ENCODE measurements at regions not wholly inside any gene's neighbourhood (a gene's known extent, or its start where the extent isn't known, plus 50 kb on each side); places are given as distances from the start of the nearest gene placed in this dataset.

GRCh38 chrX:96449191-96449590, 235.5 kb upstream of the DIAPH2 start:
- Mint-ChIP-seq H3K27ac (ENCODE audit: unreplicated experiment) (no peak overlapping the region), H3K9me3 (ENCODE audit: low read depth, unreplicated experiment) (no peaks in the 10 kb centered on the region), H3K4me3 (ENCODE audit: low read depth, unreplicated experiment) (no peak overlapping the region), H3K27me3 (ENCODE audit: unreplicated experiment) (no peaks in the 10 kb centered on the region), H3K4me1 (ENCODE audit: low read depth, unreplicated experiment) (peaks cover 8% of the 10 kb centered on the region), H3K36me3 (ENCODE audit: insufficient read depth, unreplicated experiment) (no peaks in the 10 kb centered on the region)
- TF ChIP-seq, protein P1, sequence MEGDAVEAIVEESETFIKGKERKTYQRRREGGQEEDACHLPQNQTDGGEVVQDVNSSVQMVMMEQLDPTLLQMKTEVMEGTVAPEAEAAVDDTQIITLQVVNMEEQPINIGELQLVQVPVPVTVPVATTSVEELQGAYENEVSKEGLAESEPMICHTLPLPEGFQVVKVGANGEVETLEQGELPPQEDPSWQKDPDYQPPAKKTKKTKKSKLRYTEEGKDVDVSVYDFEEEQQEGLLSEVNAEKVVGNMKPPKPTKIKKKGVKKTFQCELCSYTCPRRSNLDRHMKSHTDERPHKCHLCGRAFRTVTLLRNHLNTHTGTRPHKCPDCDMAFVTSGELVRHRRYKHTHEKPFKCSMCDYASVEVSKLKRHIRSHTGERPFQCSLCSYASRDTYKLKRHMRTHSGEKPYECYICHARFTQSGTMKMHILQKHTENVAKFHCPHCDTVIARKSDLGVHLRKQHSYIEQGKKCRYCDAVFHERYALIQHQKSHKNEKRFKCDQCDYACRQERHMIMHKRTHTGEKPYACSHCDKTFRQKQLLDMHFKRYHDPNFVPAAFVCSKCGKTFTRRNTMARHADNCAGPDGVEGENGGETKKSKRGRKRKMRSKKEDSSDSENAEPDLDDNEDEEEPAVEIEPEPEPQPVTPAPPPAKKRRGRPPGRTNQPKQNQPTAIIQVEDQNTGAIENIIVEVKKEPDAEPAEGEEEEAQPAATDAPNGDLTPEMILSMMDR (IDR thresholded peaks at IDR 0.05; ENCODE audit: unreplicated experiment), result no peak
- BruUV-seq (replicated peaks), result no TSS peak
- intact Hi-C loops (cut with micrococcal nuclease; ENCODE audit: unreplicated experiment), result no loop called here
- DNase-seq, result no peak
- CTCF ChIA-PET, result interaction anchor here (0.5 kb wide), 1 partner anchor 44 kb away, joined by 6 read pairs; no protein-coding TSS in a partner anchor

DNA sequence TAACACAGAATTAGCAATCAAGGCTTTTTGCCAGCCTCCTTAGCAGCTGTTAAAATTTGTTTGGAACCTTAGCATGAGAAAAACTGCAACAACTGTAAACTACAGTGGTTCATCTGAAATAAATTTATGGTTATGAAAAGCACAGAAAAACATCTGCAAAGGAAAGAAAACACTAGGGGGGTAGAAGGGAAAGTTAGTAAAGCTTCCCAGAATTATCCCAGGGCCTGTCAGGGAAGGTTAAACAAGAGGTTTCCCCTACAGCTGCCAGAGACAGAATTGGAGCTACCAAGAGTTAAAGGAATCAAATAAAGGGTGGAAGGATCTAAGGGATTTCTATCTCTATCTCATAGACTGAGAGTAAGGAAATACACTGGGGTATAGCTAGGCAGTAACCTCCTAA, 234.7 kb upstream of the DIAPH2 start:
- TF ChIP-seq, protein P1 (IDR thresholded peaks at IDR 0.05; ENCODE audit: unreplicated experiment), result no peak
- BruUV-seq (replicated peaks), result no TSS peak
- Mint-ChIP-seq H3K27ac (ENCODE audit: unreplicated experiment) (no peak overlapping the region), H3K27me3 (ENCODE audit: unreplicated experiment) (no peaks in the 10 kb centered on the region), H3K36me3 (ENCODE audit: insufficient read depth, unreplicated experiment) (no peaks in the 10 kb centered on the region), H3K4me1 (ENCODE audit: low read depth, unreplicated experiment) (peaks cover 8% of the 10 kb centered on the region), H3K9me3 (ENCODE audit: low read depth, unreplicated experiment) (no peaks in the 10 kb centered on the region), H3K4me3 (ENCODE audit: low read depth, unreplicated experiment) (no peak overlapping the region)
- intact Hi-C loops (cut with micrococcal nuclease; ENCODE audit: unreplicated experiment), result no loop called here
- no peak for DNase-seq
- CTCF ChIA-PET, result interaction anchor here (0.7 kb wide), 1 partner anchor 43 kb away, joined by 3 read pairs; no protein-coding TSS in a partner anchor

GRCh38 chrX:96453139-96453538, 231.5 kb upstream of the DIAPH2 start:
- TF ChIP-seq, protein P1 (IDR thresholded peaks at IDR 0.05; ENCODE audit: unreplicated experiment), result no peak
- DNase-seq, result peak; percentile 24
- intact Hi-C loops (cut with micrococcal nuclease; ENCODE audit: unreplicated experiment), result no loop called here
- Mint-ChIP-seq H3K36me3 (ENCODE audit: insufficient read depth, unreplicated experiment) (no peaks in the 10 kb centered on the region), H3K4me3 (ENCODE audit: low read depth, unreplicated experiment) (no peak overlapping the region), H3K9me3 (ENCODE audit: low read depth, unreplicated experiment) (no peaks in the 10 kb centered on the region), H3K4me1 (ENCODE audit: low read depth, unreplicated experiment) (no peaks in the 10 kb centered on the region), H3K27me3 (ENCODE audit: unreplicated experiment) (no peaks in the 10 kb centered on the region), H3K27ac (ENCODE audit: unreplicated experiment) (no peak overlapping the region)
- BruUV-seq (replicated peaks), result no TSS peak
- CTCF ChIA-PET, result interaction anchor here (0.5 to 1.0 kb wide), 3 partner anchors 20 to 50 kb away, joined by 3 read pairs; no protein-coding TSS in a partner anchor

DNA sequence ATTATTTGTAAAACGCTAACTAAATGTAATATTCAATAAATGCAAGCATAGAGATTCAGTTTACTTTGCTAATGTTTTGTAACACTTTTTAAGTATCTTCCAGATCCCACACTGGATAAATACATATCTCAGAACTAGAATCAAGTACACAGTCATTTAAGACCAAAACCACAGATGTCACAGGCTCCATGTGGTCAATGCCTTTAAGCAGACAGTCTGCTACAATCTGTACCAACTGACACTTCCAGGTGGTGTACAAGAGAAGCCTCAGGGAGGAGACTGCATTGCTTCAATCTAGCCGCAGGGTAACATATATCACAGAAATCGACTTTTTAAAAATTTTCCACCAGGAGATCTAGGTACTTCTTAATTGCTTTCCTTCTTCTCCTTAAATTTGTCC, 229.6 kb upstream of the DIAPH2 start:
- Mint-ChIP-seq H3K9me3 (ENCODE audit: low read depth, unreplicated experiment) (no peaks in the 10 kb centered on the region), H3K27ac (ENCODE audit: unreplicated experiment) (no peak overlapping the region), H3K36me3 (ENCODE audit: insufficient read depth, unreplicated experiment) (no peaks in the 10 kb centered on the region), H3K4me3 (ENCODE audit: low read depth, unreplicated experiment) (no peak overlapping the region), H3K27me3 (ENCODE audit: unreplicated experiment) (no peaks in the 10 kb centered on the region), H3K4me1 (ENCODE audit: low read depth, unreplicated experiment) (no peaks in the 10 kb centered on the region)
- BruUV-seq (replicated peaks), result no TSS peak
- TF ChIP-seq, protein P1 (IDR thresholded peaks at IDR 0.05; ENCODE audit: unreplicated experiment), result no peak
- no peak for DNase-seq
- CTCF ChIA-PET, result no interaction called here
- intact Hi-C loops (cut with micrococcal nuclease; ENCODE audit: unreplicated experiment), result no loop called here
